Activated naive CD8-positive, alpha-beta T cell treated with anti-CD3 and anti-CD28 coated beads, Interleukin-2, amount 10 ng/mL, durations not matched to agents 7 days and 5 days (primary cell): ENCODE measurements at regions not wholly inside any gene's neighbourhood (a gene's known extent, or its start where the extent isn't known, plus 50 kb on each side); places are given as distances from the start of the nearest gene placed in this dataset.

Experiments
- ATAC-seq: fragments of 150-1000 bp; cut with Tn5 transposase; one replicate; pipeline ENCODE4 v1.10.0; 2021; ENCODE audit warnings: low read depth, moderate library complexity
- POLR2A ChIA-PET: fragments of 350-600 bp; sonication (Branson Sonifier 250); formaldehyde crosslinking; loops from one replicate; lab custom pipeline; 2021; ENCODE audit warnings: antibody characterized with exemption; lab: Charles Lee
- DNase-seq: peaks from one replicate; pipeline ENCODE4 v3.0.0; 2021
- H3K27ac Mint-ChIP-seq: one replicate; pipeline ENCODE4 v1.8.0; 2022; ENCODE audit warnings: mild to moderate bottlenecking, mixed read lengths
- H3K27me3 Mint-ChIP-seq: one replicate; pipeline ENCODE4 v1.8.0; 2022; ENCODE audit warnings: mild to moderate bottlenecking, moderate library complexity, mixed read lengths
- H3K36me3 Mint-ChIP-seq: one replicate; pipeline ENCODE4 v1.8.0; 2021; ENCODE audit warnings: mild to moderate bottlenecking, mixed read lengths
- H3K4me1 Mint-ChIP-seq: one replicate; pipeline ENCODE4 v1.8.0; 2021; ENCODE audit warnings: mixed read lengths
- H3K4me3 Mint-ChIP-seq: one replicate; pipeline ENCODE4 v1.8.0; 2022; ENCODE audit warnings: mild to moderate bottlenecking, moderate library complexity, mixed read lengths
- H3K9me3 Mint-ChIP-seq: one replicate; pipeline ENCODE4 v1.8.0; 2021; ENCODE audit warnings: mixed read lengths

DNA sequence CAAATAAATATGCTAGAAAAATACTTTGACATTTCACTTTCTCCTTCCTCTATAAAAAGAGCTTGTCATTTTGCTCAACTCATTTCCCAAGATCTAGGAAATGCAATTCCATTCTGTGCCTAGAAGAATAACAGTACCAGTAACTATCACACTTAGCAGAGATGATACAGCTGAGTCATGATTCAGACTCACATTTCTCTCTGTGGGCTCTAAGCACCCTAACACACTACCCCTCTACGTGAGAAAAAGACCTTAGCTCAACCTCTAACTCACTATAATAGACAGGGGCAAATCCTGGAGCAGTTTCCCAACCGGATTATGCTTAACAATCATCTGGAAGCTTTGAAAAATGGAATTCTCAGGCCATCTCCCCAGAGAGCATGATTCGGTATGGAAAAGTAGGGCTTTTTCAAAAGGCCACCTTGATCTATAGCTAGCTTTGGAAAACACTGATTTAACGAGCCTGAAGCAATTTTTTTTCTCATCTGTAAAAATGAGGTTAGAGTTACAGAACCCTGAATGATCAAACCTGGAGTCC is 1312.3 kb upstream of the PIK3C3 start:
- DNase-seq (no peak), ATAC-seq (no peak)
- POLR2A ChIA-PET: no interaction called here
- no peaks in the 10 kb centered on the region for H3K27me3 Mint-ChIP-seq
- H3K4me1 Mint-ChIP-seq: no peaks in the 10 kb centered on the region
- H3K9me3 Mint-ChIP-seq: peaks cover 1% of the 10 kb centered on the region
- no peaks in the 10 kb centered on the region for H3K36me3 Mint-ChIP-seq
- H3K27ac Mint-ChIP-seq: no peak overlapping the region
- H3K4me3 Mint-ChIP-seq: no peak overlapping the region

DNA sequence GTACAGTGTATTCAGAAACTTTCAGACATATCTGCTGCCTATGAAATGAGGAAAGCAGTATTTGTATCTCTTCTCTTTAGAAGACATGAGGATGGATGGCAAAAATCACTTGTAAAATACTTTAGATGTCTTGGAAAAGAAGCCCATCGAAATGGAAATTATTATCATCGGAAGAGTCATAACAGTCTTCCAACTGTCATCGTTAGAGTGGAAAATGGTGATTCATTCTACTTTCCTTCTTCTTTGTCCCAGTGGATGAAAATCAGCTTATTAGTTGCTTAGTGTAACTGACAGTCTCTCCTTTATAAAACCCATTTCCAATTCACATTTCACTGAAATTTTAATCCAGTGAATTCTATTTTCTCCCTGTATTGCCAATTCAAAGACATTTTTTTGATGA is 1323.7 kb upstream of the PIK3C3 start:
- H3K36me3 Mint-ChIP-seq: no peaks in the 10 kb centered on the region
- H3K9me3 Mint-ChIP-seq: peaks cover 5% of the 10 kb centered on the region
- no peak overlapping the region for H3K27ac Mint-ChIP-seq
- H3K4me1 Mint-ChIP-seq: no peaks in the 10 kb centered on the region
- no peak overlapping the region for H3K4me3 Mint-ChIP-seq
- no peaks in the 10 kb centered on the region for H3K27me3 Mint-ChIP-seq
- DNase-seq: no peak
- ATAC-seq: no peak
- POLR2A ChIA-PET: no interaction called here

DNA sequence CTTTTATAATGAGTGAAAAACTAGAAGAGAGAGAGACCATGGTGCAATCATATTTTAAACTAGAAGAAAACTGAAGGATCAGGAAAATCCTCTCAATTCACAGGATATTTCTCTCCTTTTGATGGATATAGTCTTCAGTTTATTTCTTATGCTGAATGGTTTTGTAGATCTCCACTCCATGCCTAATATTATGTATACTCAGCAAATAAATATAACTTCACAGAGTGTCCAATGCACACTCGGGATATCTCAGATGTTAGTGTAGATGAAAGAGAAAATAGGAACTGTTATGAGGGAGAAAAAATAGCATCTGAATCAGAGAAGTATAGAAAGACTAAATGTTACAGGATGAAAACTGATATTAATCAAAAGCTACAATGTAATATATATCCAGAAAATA is 1324.5 kb upstream of the PIK3C3 start:
- POLR2A ChIA-PET: no interaction called here
- H3K36me3 Mint-ChIP-seq: no peaks in the 10 kb centered on the region
- no peak for ATAC-seq

GRCh38 chr18:40624959-40625358 is 1330.1 kb upstream of the PIK3C3 start:
- POLR2A ChIA-PET: no interaction called here
- Mint-ChIP-seq H3K9me3 (peaks cover 6% of the 10 kb centered on the region), H3K27ac (no peak overlapping the region), H3K36me3 (no peaks in the 10 kb centered on the region), H3K4me3 (no peak overlapping the region), H3K4me1 (no peaks in the 10 kb centered on the region), H3K27me3 (no peaks in the 10 kb centered on the region)
- no peak for ATAC-seq
- no peak for DNase-seq

More for the DNA sequence above, 1324.5 kb upstream of the PIK3C3 start:
- Mint-ChIP-seq H3K4me3 (no peak overlapping the region), H3K27ac (no peak overlapping the region), H3K9me3 (peaks cover 5% of the 10 kb centered on the region), H3K27me3 (no peaks in the 10 kb centered on the region), H3K4me1 (no peaks in the 10 kb centered on the region)
- DNase-seq: no peak

- H3K36me3 Mint-ChIP-seq: no peaks in the 10 kb centered on the region
- no peaks in the 10 kb centered on the region for H3K27me3 Mint-ChIP-seq
- H3K27ac Mint-ChIP-seq: no peak overlapping the region
- H3K4me1 Mint-ChIP-seq: no peaks in the 10 kb centered on the region
- no peak for ATAC-seq
- DNase-seq: no peak
- H3K4me3 Mint-ChIP-seq: no peak overlapping the region
- POLR2A ChIA-PET: no interaction called here
- no peaks in the 10 kb centered on the region for H3K9me3 Mint-ChIP-seq
Measured at GRCh38 chr18:40613721-40614120, 1341.3 kb upstream of the PIK3C3 start.

DNA sequence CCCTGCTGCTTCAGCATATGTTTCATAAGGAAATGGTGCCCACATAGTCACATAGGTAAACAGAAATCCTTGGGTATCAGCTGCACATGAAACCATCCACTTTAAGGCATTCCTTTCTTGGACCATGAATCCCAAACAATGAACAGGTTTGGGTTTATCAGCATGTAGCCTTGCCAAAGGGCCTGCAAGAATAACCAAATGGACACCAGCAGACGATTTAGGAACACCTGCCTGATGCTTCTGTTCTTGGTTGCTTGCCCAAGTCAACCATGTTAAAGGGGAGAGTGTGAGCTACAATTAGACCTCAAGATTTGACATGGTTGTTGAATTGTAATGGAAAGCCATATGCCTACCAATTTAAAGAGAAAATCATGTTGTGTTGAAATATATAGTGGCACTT is 1342.7 kb upstream of the PIK3C3 start:
- Mint-ChIP-seq H3K4me1 (no peaks in the 10 kb centered on the region), H3K9me3 (no peaks in the 10 kb centered on the region), H3K27me3 (no peaks in the 10 kb centered on the region), H3K36me3 (no peaks in the 10 kb centered on the region), H3K4me3 (no peak overlapping the region), H3K27ac (no peak overlapping the region)
- POLR2A ChIA-PET: no interaction called here
- DNase-seq (no peak), ATAC-seq (no peak)

GRCh38 chr18:40608226-40608625 is 1346.8 kb upstream of the PIK3C3 start:
- POLR2A ChIA-PET: no interaction called here
- peaks cover 2% of the 10 kb centered on the region for H3K9me3 Mint-ChIP-seq
- ATAC-seq: no peak
- no peak overlapping the region for H3K4me3 Mint-ChIP-seq
- no peak for DNase-seq
- H3K4me1 Mint-ChIP-seq: no peaks in the 10 kb centered on the region
- no peaks in the 10 kb centered on the region for H3K36me3 Mint-ChIP-seq
- no peaks in the 10 kb centered on the region for H3K27me3 Mint-ChIP-seq
- no peak overlapping the region for H3K27ac Mint-ChIP-seq

DNA sequence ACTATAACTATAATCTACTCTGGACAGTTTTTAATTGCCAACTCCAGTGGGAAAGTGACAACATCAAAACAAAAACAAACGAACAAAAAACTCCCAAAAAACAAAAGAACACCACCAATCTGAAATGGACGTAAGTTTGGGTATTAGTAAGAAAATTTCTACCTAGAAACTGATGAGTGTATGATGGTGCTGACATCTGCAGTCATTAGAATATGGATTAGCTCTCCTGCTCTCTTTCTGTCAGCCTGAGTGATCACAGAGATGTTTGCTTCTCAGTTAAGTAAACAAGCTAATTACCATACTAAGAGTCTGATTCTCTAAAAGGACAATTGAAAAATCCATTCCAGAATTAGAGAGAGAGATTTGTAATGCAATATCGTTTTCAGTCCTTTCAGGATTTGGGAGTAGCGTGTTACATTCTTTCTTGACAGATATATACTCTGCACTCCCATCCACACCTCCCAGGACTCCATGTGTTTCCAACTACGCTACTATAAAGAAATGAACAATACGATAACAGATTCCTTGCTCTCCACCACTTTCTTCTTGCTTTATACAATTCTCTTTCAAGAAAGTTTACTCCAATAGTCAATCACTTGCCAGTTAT is 1347.4 kb upstream of the PIK3C3 start:
- H3K27ac Mint-ChIP-seq: no peak overlapping the region
- H3K36me3 Mint-ChIP-seq: no peaks in the 10 kb centered on the region
- POLR2A ChIA-PET: no interaction called here
- H3K9me3 Mint-ChIP-seq: peaks cover 2% of the 10 kb centered on the region
- ATAC-seq (no peak), DNase-seq (no peak)
- no peaks in the 10 kb centered on the region for H3K4me1 Mint-ChIP-seq
- H3K4me3 Mint-ChIP-seq: no peak overlapping the region
- H3K27me3 Mint-ChIP-seq: no peaks in the 10 kb centered on the region

DNA sequence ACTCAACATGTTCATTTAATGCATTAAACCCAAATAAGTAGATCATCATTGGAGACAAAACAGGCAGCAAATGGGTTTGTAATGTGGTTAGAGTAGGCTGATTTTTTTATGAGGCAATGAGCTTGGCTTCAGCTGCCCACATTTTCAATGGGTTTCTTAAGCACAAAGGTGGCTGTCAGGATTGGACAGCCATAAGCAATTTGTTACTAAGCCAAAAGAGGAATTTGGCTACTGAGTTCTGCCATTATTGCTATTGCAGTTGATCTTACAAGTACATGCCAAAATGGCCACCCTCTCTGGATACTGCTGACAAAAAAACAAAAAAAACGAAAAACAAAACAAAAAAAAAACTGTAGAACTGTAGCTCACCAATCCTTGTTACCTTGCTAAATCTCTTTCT is 1348.0 kb upstream of the PIK3C3 start:
- no peak overlapping the region for H3K27ac Mint-ChIP-seq

DNA sequence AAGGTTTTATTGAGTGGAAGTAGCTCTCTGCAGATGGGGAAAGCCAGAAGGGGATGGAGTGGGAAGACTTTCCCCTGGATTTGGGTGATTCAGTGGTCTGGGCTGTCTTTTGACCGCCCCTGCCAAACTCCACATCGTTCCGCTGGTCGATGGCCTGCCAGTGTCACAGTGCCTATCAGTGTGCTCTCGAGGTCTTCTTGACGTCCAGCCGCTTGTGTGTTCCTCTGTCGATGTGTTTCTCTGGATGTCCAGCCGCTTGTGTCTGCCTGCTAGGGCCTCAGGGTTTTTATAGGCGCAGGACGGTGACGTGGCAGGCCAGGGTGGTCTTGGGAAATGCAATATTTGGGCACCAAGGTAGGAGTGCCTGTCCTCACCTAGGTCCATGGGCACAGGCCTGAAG is 1371.4 kb upstream of the PIK3C3 start:
- H3K4me1 Mint-ChIP-seq: no peaks in the 10 kb centered on the region
- no peaks in the 10 kb centered on the region for H3K27me3 Mint-ChIP-seq
- no peak overlapping the region for H3K27ac Mint-ChIP-seq
- ATAC-seq (no peak), DNase-seq (no peak)
- POLR2A ChIA-PET: no interaction called here
- H3K4me3 Mint-ChIP-seq: no peak overlapping the region
- peaks cover 2% of the 10 kb centered on the region for H3K9me3 Mint-ChIP-seq
- H3K36me3 Mint-ChIP-seq: no peaks in the 10 kb centered on the region

More for the DNA sequence above, 1348.0 kb upstream of the PIK3C3 start:
- no peaks in the 10 kb centered on the region for H3K36me3 Mint-ChIP-seq
- H3K27me3 Mint-ChIP-seq: no peaks in the 10 kb centered on the region
- no peak overlapping the region for H3K4me3 Mint-ChIP-seq
- no peaks in the 10 kb centered on the region for H3K4me1 Mint-ChIP-seq
- ATAC-seq (no peak), DNase-seq (no peak)
- POLR2A ChIA-PET: no interaction called here
- H3K9me3 Mint-ChIP-seq: peaks cover 2% of the 10 kb centered on the region

DNA sequence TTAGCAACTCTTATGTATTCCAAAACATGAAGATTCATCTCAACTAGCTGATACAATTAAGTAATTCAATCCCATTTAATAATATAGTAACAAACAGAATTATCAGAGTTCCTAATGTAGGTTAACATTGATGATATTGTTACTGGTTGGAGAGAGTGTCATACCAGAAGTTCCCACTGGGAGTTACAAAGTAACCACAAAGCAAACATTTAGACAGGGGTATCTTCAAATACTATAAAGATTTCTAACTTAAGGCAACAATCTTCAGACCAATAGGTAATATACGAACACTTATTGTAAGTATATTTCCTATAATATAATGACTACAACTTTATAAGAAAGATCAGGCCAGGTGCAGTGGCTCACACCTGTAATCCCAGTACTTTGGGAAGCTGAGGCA is 1372.9 kb upstream of the PIK3C3 start:
- no peak for DNase-seq
- H3K9me3 Mint-ChIP-seq: peaks cover 2% of the 10 kb centered on the region
- H3K36me3 Mint-ChIP-seq: no peaks in the 10 kb centered on the region
- POLR2A ChIA-PET: no interaction called here
- H3K4me1 Mint-ChIP-seq: no peaks in the 10 kb centered on the region
- no peak for ATAC-seq
- H3K4me3 Mint-ChIP-seq: no peak overlapping the region
- H3K27me3 Mint-ChIP-seq: no peaks in the 10 kb centered on the region
- H3K27ac Mint-ChIP-seq: no peak overlapping the region

- H3K4me3 Mint-ChIP-seq: no peak overlapping the region
- H3K4me1 Mint-ChIP-seq: no peaks in the 10 kb centered on the region
- no peaks in the 10 kb centered on the region for H3K27me3 Mint-ChIP-seq
- ATAC-seq: no peak
- DNase-seq: no peak
- H3K27ac Mint-ChIP-seq: no peak overlapping the region
- POLR2A ChIA-PET: no interaction called here
- no peaks in the 10 kb centered on the region for H3K36me3 Mint-ChIP-seq
- no peaks in the 10 kb centered on the region for H3K9me3 Mint-ChIP-seq
Measured at GRCh38 chr18:40577981-40578365, 1377.1 kb upstream of the PIK3C3 start.

DNA sequence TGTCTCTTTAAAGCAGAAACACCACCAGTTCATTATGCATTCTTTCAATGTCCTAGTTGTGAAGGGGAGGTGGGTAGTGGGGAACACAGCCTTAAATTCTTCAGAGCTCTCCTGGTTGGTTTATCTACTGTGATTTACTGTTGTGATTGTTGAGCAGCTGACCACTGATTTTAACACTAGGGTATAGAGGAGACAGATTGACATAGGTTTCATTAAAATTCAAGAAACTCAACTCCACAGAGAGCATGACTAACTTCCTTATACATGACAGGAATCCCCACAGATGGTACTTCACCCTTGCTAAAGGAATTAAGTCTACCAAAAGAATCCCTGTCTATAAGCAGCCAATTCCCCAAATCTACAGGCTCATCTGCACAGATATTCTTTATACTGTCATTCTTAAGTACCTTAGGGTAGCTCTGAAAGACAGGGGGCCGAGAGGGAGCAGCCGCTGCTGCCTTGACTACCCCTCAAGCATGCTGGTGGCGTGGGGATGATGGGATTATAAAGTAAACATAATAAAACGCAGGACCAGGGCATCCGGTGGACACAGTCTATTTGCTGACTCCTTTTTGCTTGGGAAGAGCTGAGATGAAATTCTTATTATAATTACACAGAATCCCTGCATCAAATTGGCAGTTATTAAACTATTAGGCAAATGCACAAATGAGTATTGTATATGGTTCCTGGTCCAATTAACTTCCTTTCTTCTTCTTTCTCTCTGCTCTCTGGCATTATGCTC is 1377.6 kb upstream of the PIK3C3 start:
- H3K9me3 Mint-ChIP-seq: no peaks in the 10 kb centered on the region
- H3K4me1 Mint-ChIP-seq: no peaks in the 10 kb centered on the region

GRCh38 chr18:40576507-40577115 is 1378.4 kb upstream of the PIK3C3 start:
- ATAC-seq (no peak), DNase-seq (no peak)
- Mint-ChIP-seq H3K9me3 (no peaks in the 10 kb centered on the region), H3K36me3 (no peaks in the 10 kb centered on the region), H3K27me3 (no peaks in the 10 kb centered on the region), H3K4me3 (no peak overlapping the region), H3K4me1 (no peaks in the 10 kb centered on the region), H3K27ac (no peak overlapping the region)
- POLR2A ChIA-PET: no interaction called here

More for the DNA sequence above, 1377.6 kb upstream of the PIK3C3 start:
- Mint-ChIP-seq H3K27me3 (no peaks in the 10 kb centered on the region), H3K4me3 (no peak overlapping the region), H3K27ac (no peak overlapping the region), H3K36me3 (no peaks in the 10 kb centered on the region)
- no peak for DNase-seq
- no peak for ATAC-seq
- POLR2A ChIA-PET: no interaction called here
